WTC11 (cell line): ENCODE measurements at regions not wholly inside any gene's neighbourhood (a gene's known extent, or its start where the extent isn't known, plus 50 kb on each side); places are given as distances from the start of the nearest gene placed in this dataset.
"Not testable (repeated sequence)": the region's sequence is repeated elsewhere in the genome, so short reads cannot be mapped to it uniquely, and the experiment has no call there.

Source experiments
- ATF3 ChIP-seq: sonication (generic); formaldehyde crosslinking; conservative IDR thresholded peaks from 2 replicates; pipeline ENCODE4 v1.8.1; 2022; ENCODE audit warnings: mild to moderate bottlenecking, missing genetic modification reagents
- ATF6 ChIP-seq: sonication (generic); formaldehyde crosslinking; IDR thresholded peaks from 2 replicates; pipeline ENCODE4 v1.8.1; 2023; ENCODE audit warnings: mild to moderate bottlenecking, missing genetic modification reagents
- CTCF ChIP-seq: fragments of 200-600 bp; IDR thresholded peaks from 2 replicates; pipeline ENCODE4 v1.8.0; 2022; ENCODE audit warnings: antibody characterized with exemption
- TEAD4 ChIP-seq: sonication (generic); formaldehyde crosslinking; IDR thresholded peaks from 2 replicates; pipeline ENCODE4 v1.8.0; 2022; ENCODE audit warnings: mild to moderate bottlenecking, missing genetic modification reagents
- ZBTB21 ChIP-seq: sonication (generic); formaldehyde crosslinking; IDR thresholded peaks from 2 replicates; pipeline ENCODE4 v1.8.1; 2023; ENCODE audit warnings: mild to moderate bottlenecking, missing genetic modification reagents, borderline replicate concordance
- TF ChIP-seq, protein P1 (sequence below): sonication (generic); formaldehyde crosslinking; IDR thresholded peaks from 2 replicates; pipeline ENCODE4 v1.8.0; 2023; ENCODE audit warnings: missing genetic modification reagents

- not testable (repeated sequence) for TF ChIP-seq ATF3 (CRISPR knock-in tag); TEAD4 (CRISPR knock-in tag); ZBTB21; ATF6; CTCF
- TF ChIP-seq, protein P1, sequence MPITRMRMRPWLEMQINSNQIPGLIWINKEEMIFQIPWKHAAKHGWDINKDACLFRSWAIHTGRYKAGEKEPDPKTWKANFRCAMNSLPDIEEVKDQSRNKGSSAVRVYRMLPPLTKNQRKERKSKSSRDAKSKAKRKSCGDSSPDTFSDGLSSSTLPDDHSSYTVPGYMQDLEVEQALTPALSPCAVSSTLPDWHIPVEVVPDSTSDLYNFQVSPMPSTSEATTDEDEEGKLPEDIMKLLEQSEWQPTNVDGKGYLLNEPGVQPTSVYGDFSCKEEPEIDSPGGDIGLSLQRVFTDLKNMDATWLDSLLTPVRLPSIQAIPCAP (CRISPR knock-in tag): not testable (repeated sequence)
Observed at GRCh38 chr1:187703138-187704130, 874.7 kb downstream of the PLA2G4A start.
